OCI-LY1 (cell line): ENCODE measurements at regions not wholly inside any gene's neighbourhood (a gene's known extent, or its start where the extent isn't known, plus 50 kb on each side); places are given as distances from the start of the nearest gene placed in this dataset.

Experiments
- H2AFZ ChIP-seq: fragments of 200-600 bp; sonication (generic), shearing (Covaris generic); 2 replicates; pipeline ENCODE4 v1.6.0; 2014; ENCODE audit warnings: antibody characterized with exemption, mild to moderate bottlenecking, low read length
- H3F3A ChIP-seq: fragments of 200-600 bp; sonication (generic), shearing (Covaris generic); 2 replicates; pipeline ENCODE4 v1.6.0; 2014; ENCODE audit warnings: mild to moderate bottlenecking, antibody characterized with exemption, low read length, moderate library complexity; ENCODE audit not compliant: insufficient read depth
- H3K27ac ChIP-seq: fragments of 200-600 bp; sonication (generic); 2 replicates; pipeline ENCODE4 v1.5.1; 2014; ENCODE audit warnings: low read length, mixed run types, mild to moderate bottlenecking, low read depth; ENCODE audit not compliant: poor library complexity, severe bottlenecking
- H3K27me3 ChIP-seq: fragments of 200-600 bp; sonication (generic); 2 replicates; pipeline ENCODE4 v1.6.0; 2014; ENCODE audit warnings: antibody characterized with exemption, mild to moderate bottlenecking, low read length, moderate library complexity; ENCODE audit not compliant: insufficient read depth
- H3K36me3 ChIP-seq: fragments of 200-600 bp; sonication (generic); 2 replicates; pipeline ENCODE4 v1.6.1; 2014; ENCODE audit warnings: mild to moderate bottlenecking, antibody characterized with exemption, low read length, moderate library complexity, mixed read lengths; ENCODE audit not compliant: insufficient read depth
- H3K4me1 ChIP-seq: fragments of 200-600 bp; sonication (generic); 2 replicates; pipeline ENCODE4 v1.5.1; 2014; ENCODE audit warnings: mild to moderate bottlenecking, low read length, moderate library complexity; ENCODE audit not compliant: insufficient read depth, severe bottlenecking
- H3K4me2 ChIP-seq: fragments of 200-600 bp; sonication (generic), shearing (Covaris generic); 2 replicates; pipeline ENCODE4 v1.6.1; 2014; ENCODE audit warnings: low read length
- H3K4me3 ChIP-seq: fragments of 200-600 bp; sonication (generic); 2 replicates; pipeline ENCODE4 v1.5.1; 2014; ENCODE audit warnings: low read length, low read depth, mild to moderate bottlenecking, mixed read lengths; ENCODE audit not compliant: poor library complexity, severe bottlenecking
- H3K79me2 ChIP-seq: fragments of 200-600 bp; shearing (Covaris generic); 2 replicates; pipeline ENCODE4 v1.6.1; 2016; ENCODE audit warnings: mixed run types, low read length, mixed read lengths; ENCODE audit not compliant: insufficient read depth
- H3K9ac ChIP-seq: fragments of 200-600 bp; sonication (generic), shearing (Covaris generic); 2 replicates; pipeline ENCODE4 v1.6.1; 2014; ENCODE audit warnings: mild to moderate bottlenecking, low read length, mixed read lengths
- H3K9me2 ChIP-seq: fragments of 200-600 bp; sonication (generic), shearing (Covaris generic); 2 replicates; pipeline ENCODE4 v1.6.1; 2014; ENCODE audit warnings: low read depth, mild to moderate bottlenecking, low read length, mixed read lengths
- H3K9me3 ChIP-seq: fragments of 200-600 bp; shearing (Covaris generic); 2 replicates; pipeline ENCODE4 v1.6.1; 2014; ENCODE audit warnings: low read length, mixed read lengths
- H4K20me1 ChIP-seq: fragments of 200-600 bp; sonication (generic), shearing (Covaris generic); 2 replicates; pipeline ENCODE4 v1.6.0; 2016; ENCODE audit warnings: mild to moderate bottlenecking, low read length; ENCODE audit not compliant: insufficient read depth
- EZH2 ChIP-seq: fragments of 200-600 bp; sonication (generic), shearing (Covaris generic); IDR thresholded peaks from 2 replicates; pipeline ENCODE4 v1.8.0; 2017; ENCODE audit warnings: borderline replicate concordance, mixed run types, mild to moderate bottlenecking, antibody characterized with exemption, low read length, moderate library complexity, mixed read lengths
- TF ChIP-seq, protein P1 (sequence below): fragments of 200-600 bp; sonication (generic), shearing (Covaris generic); IDR thresholded peaks from 2 replicates; pipeline ENCODE4 v1.5.1; 2017; ENCODE audit warnings: mild to moderate bottlenecking, antibody characterized with exemption, low read length, moderate library complexity, mixed read lengths

- Histone ChIP-seq H3F3A (no peaks in the 10 kb centered on the region), H2AFZ (no peak overlapping the region), H3K9ac (no peak overlapping the region), H3K27ac (no peak overlapping the region), H3K4me3 (no peak overlapping the region), H3K4me1 (no peaks in the 10 kb centered on the region), H3K36me3 (no peaks in the 10 kb centered on the region), H3K9me3 (no peaks in the 10 kb centered on the region), H4K20me1 (no peaks in the 10 kb centered on the region), H3K9me2 (no peaks in the 10 kb centered on the region), H3K27me3 (no peaks in the 10 kb centered on the region), H3K79me2 (no peaks in the 10 kb centered on the region), H3K4me2 (no peak overlapping the region)
- TF ChIP-seq, protein P1, sequence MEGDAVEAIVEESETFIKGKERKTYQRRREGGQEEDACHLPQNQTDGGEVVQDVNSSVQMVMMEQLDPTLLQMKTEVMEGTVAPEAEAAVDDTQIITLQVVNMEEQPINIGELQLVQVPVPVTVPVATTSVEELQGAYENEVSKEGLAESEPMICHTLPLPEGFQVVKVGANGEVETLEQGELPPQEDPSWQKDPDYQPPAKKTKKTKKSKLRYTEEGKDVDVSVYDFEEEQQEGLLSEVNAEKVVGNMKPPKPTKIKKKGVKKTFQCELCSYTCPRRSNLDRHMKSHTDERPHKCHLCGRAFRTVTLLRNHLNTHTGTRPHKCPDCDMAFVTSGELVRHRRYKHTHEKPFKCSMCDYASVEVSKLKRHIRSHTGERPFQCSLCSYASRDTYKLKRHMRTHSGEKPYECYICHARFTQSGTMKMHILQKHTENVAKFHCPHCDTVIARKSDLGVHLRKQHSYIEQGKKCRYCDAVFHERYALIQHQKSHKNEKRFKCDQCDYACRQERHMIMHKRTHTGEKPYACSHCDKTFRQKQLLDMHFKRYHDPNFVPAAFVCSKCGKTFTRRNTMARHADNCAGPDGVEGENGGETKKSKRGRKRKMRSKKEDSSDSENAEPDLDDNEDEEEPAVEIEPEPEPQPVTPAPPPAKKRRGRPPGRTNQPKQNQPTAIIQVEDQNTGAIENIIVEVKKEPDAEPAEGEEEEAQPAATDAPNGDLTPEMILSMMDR, result no peak
Observed at GRCh38 chr6:92044312-92044711, 1375.0 kb downstream of the EPHA7 start.

DNA sequence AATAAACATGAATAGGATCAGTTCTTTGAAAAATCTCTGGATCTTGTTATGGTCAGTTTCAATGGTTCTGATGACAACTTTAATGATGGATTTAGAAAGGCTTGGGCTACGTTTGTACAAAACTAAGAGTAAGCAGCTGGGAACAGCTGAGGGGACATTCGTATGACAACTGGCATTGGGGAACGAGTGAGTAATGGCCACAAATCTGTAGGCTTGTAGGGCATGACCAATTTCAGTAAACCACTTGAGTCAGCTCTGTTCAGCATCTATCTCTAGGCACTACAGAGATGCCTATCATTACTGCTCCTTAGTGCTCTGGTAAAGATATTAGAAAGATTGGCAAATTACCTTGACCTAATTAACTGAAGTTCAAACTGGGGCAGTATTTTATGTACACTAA lies 1375.6 kb downstream of the EPHA7 start:
- Histone ChIP-seq H3K27me3 (no peaks in the 10 kb centered on the region), H3K79me2 (no peaks in the 10 kb centered on the region), H2AFZ (no peak overlapping the region), H3F3A (no peaks in the 10 kb centered on the region), H3K27ac (no peak overlapping the region), H3K36me3 (no peaks in the 10 kb centered on the region), H3K9ac (no peak overlapping the region), H3K4me3 (no peak overlapping the region), H3K9me3 (no peaks in the 10 kb centered on the region), H3K9me2 (no peaks in the 10 kb centered on the region), H3K4me1 (no peaks in the 10 kb centered on the region), H3K4me2 (no peak overlapping the region), H4K20me1 (no peaks in the 10 kb centered on the region)
- no peak for TF ChIP-seq EZH2
- TF ChIP-seq, protein P1, result no peak

GRCh38 chr6:92026878-92027277 lies 1392.5 kb downstream of the EPHA7 start:
- Histone ChIP-seq H3K4me3 (no peak overlapping the region), H3K9ac (no peak overlapping the region), H2AFZ (no peak overlapping the region), H3K79me2 (no peaks in the 10 kb centered on the region), H3K4me1 (no peaks in the 10 kb centered on the region), H3K27me3 (no peaks in the 10 kb centered on the region), H4K20me1 (no peaks in the 10 kb centered on the region), H3K4me2 (no peak overlapping the region), H3K9me2 (no peaks in the 10 kb centered on the region), H3K27ac (no peak overlapping the region), H3K9me3 (no peaks in the 10 kb centered on the region), H3F3A (no peaks in the 10 kb centered on the region), H3K36me3 (no peaks in the 10 kb centered on the region)
- TF ChIP-seq, protein P1, result no peak
- no peak for TF ChIP-seq EZH2
